ENCODE measurements at regions not wholly inside any gene's neighbourhood (a gene's known extent, or its start where the extent isn't known, plus 50 kb on each side); places are given as distances from the start of the nearest gene placed in this dataset.
"Not testable (repeated sequence)": the region's sequence is repeated elsewhere in the genome, so short reads cannot be mapped to it uniquely, and the experiment has no call there.

DNA sequence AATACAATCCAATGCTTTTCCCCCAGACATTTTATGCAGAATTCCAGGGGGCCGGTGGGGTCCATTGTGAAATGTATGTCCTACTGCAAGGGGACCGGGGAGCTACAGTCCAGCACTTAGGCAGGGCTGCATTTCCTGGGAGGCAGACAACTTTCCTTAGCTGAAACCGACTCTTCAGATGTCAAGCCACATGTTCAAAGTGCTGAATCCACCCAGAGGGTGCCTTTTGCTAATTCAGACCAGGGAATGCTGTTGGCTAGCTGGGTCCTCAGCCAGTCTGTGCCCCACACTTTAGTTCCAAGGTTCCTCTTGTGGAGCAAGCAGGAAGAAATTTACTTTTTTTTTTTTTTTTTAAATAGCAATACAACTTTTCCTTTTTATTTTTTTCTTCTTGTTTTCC, 219.5 kb upstream of the LRTM1 start:
- no peak for DNase-seq

DNA sequence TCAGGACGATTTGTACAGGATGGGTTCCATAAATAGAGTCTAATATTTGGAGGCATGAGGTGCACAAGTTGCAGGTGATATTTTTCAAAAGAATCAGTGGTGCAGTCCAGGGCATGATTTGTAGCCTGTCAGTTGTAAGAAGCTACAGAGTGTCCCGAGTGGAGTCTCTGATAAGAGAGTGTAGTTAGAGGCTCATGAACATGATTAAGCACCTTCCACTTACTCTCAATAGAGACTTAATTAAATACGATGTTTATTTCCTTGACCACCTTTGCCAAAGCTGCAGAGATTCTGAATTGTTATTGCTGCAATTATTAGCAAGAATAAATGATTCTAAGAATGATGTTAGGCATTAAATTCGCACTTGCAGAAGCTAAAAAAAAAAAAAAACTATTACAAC, 218.4 kb upstream of the LRTM1 start:
- no peak for DNase-seq

- DNase-seq, result no peak
Measured at GRCh38 chr3:55144015-55144673, 216.3 kb upstream of the LRTM1 start.

DNA sequence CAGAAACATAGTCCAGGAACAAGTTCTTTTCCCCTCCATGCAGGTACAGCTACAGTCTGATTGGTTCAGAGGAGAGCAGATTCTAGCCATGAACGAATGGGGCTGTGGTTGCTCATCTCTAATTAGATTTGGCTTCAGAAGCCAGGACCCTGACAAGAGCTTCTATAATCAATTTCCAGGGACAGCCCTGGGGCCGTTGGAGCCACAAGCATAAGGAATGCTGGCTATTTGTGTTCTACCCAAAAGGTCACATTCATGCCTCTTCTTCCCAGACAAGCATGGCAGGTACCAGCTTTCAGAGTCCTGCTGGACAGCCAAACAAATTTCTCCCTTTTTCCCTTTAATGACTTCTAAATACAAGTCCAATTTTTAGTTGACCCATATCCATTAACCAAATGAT, 215.5 kb upstream of the LRTM1 start:
- no peak for DNase-seq

DNA sequence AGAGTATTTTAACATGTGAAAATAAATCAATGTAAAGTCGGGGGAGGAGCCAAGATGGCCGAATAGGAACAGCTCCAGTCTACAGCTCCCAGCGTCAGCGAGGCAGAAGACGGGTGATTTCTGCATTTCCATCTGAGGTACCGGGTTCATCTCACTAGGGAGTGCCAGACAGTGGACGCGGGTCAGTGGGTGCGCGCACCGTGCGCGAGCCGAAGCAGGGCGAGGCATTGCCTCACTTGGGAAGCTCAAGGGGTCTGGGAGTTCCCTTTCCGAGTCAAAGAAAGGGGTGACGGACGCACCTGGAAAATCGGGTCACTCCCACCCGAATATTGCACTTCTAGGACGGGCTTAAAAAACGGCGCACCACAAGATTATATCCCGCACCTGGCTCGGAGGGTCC, 208.4 kb upstream of the LRTM1 start:
- DNase-seq, result not testable (repeated sequence)

- DNase-seq, result no peak
Measured at GRCh38 chr3:55128225-55128823, 200.5 kb upstream of the LRTM1 start.

GRCh38 chr3:55127565-55127964, 199.7 kb upstream of the LRTM1 start:
- no peak for DNase-seq

- no peak for DNase-seq
Measured at GRCh38 chr3:55124371-55124770, 196.5 kb upstream of the LRTM1 start.
